SK-N-SH (cell line): ENCODE measurements at regions not wholly inside any gene's neighbourhood (a gene's known extent, or its start where the extent isn't known, plus 50 kb on each side); places are given as distances from the start of the nearest gene placed in this dataset.

ENCODE experiments used
- CTCF ChIA-PET: fragments of 300-600, 350-600 bp; formaldehyde crosslinking; extraction: SDS; loops from one replicate; lab custom pipeline; 2021; lab: Yijun Ruan, JAX
- POLR2A ChIA-PET: fragments of 350-600 bp; sonication (Branson Sonifier 250); formaldehyde crosslinking; extraction: SDS; loops from one replicate; lab custom pipeline; 2020; ENCODE audit warnings: antibody characterized with exemption, inconsistent platforms; lab: Yijun Ruan, JAX
- DNase-seq: peaks from one replicate; pipeline ENCODE4 v3.0.0; 2012
- H2AFZ ChIP-seq: fragments of 200-600 bp; sonication (generic); 2 replicates; pipeline ENCODE4 v1.8.1; 2016; ENCODE audit warnings: antibody characterized with exemption, mild to moderate bottlenecking, low read depth
- H3F3A ChIP-seq: fragments of 200-600 bp; sonication (generic); replicated peaks from 2 replicates; pipeline ENCODE3; 2016; ENCODE audit warnings: antibody characterized with exemption, mild to moderate bottlenecking; ENCODE audit not compliant: insufficient read depth
- H3K27ac ChIP-seq, 2 experiments: fragments of 200-500 bp in 1 of 2; fragments of 200-600 bp in 1 of 2; sonication (Bioruptor generic) in 1 of 2; sonication (generic), shearing (Covaris generic) in 1 of 2; 2 replicates each; pipeline versions ENCODE4 v1.5.1 to v1.6.1; 2014 to 2016; ENCODE audit warnings: low read depth in 2 of 2, inconsistent platforms in 1 of 2, low read length in 1 of 2, mild to moderate bottlenecking in 1 of 2, mixed read lengths in 1 of 2
- H3K27me3 ChIP-seq: fragments of 200-600 bp; sonication (generic), shearing (Covaris generic); 2 replicates; pipeline ENCODE4 v1.6.1; 2016; ENCODE audit warnings: mixed run types; ENCODE audit not compliant: insufficient read depth
- H3K36me3 ChIP-seq, 2 experiments: fragments of 200-500 bp in 1 of 2; fragments of 200-600 bp in 1 of 2; sonication (Bioruptor generic) in 1 of 2; sonication (generic) in 1 of 2; replicated peaks in 1 of 2; 2 replicates each; pipeline versions ENCODE3 to v1.5.1; 2014 to 2016; ENCODE audit warnings: low read length in 1 of 2, mild to moderate bottlenecking in 1 of 2; ENCODE audit not compliant: insufficient read depth in 2 of 2, control insufficient read depth in 1 of 2
- H3K4me1 ChIP-seq, 2 experiments: fragments of 200-500 bp in 1 of 2; fragments of 200-600 bp in 1 of 2; sonication (Bioruptor generic) in 1 of 2; sonication (generic), shearing (Covaris generic) in 1 of 2; 2 replicates each; pipeline versions ENCODE4 v1.5.1 to v1.6.1; 2014 to 2016; ENCODE audit warnings: low read depth in 1 of 2, low read length in 1 of 2, mixed run types in 1 of 2; ENCODE audit not compliant: insufficient read depth in 2 of 2, control insufficient read depth in 1 of 2
- H3K4me2 ChIP-seq: fragments of 200-600 bp; sonication (generic), shearing (Covaris generic); 2 replicates; pipeline ENCODE4 v1.6.1; 2017; ENCODE audit warnings: mixed run types
- H3K4me3 ChIP-seq, 2 experiments: fragments of 200-500 bp in 1 of 2; fragments of 200-600 bp in 1 of 2; sonication (Bioruptor generic) in 1 of 2; sonication (generic), shearing (Covaris generic) in 1 of 2; 2 replicates each; pipeline versions ENCODE4 v1.5.1 to v1.8.1; 2014 to 2016; ENCODE audit warnings: low read depth in 2 of 2, inconsistent platforms in 1 of 2, low read length in 1 of 2, mild to moderate bottlenecking in 1 of 2, mixed read lengths in 1 of 2, moderate library complexity in 1 of 2
- H3K79me2 ChIP-seq: fragments of 200-600 bp; sonication (generic); 2 replicates; pipeline ENCODE4 v1.8.1; 2017; ENCODE audit warnings: mild to moderate bottlenecking; ENCODE audit not compliant: insufficient read depth
- H3K9ac ChIP-seq: fragments of 200-600 bp; sonication (generic); 2 replicates; pipeline ENCODE4 v1.6.1; 2017; ENCODE audit warnings: mixed run types
- H3K9me2 ChIP-seq: fragments of 200-600 bp; sonication (generic); 2 replicates; pipeline ENCODE4 v1.6.1; 2017; ENCODE audit warnings: mixed run types
- H3K9me3 ChIP-seq: fragments of 200-600 bp; sonication (generic); 2 replicates; pipeline ENCODE4 v1.6.1; 2017; ENCODE audit warnings: mixed run types, mild to moderate bottlenecking, moderate library complexity
- H4K20me1 ChIP-seq: fragments of 200-600 bp; sonication (generic); 2 replicates; pipeline ENCODE4 v1.6.1; 2017; ENCODE audit warnings: mild to moderate bottlenecking, mixed run types; ENCODE audit not compliant: insufficient read depth
- EZH2phosphoT487 ChIP-seq: fragments of 200-600 bp; sonication (generic); IDR thresholded peaks from 2 replicates; pipeline ENCODE4 v1.6.1; 2017; ENCODE audit warnings: low read depth, mixed run types, mild to moderate bottlenecking, antibody characterized with exemption, moderate library complexity, borderline replicate concordance

- Histone ChIP-seq H3K9me2 (no peaks in the 10 kb centered on the region), H3K9ac (no peak overlapping the region), H3K9me3 (no peaks in the 10 kb centered on the region), H3K79me2 (no peaks in the 10 kb centered on the region), H3K4me1 (no peaks in the 10 kb centered on the region), H3K27me3 (0 out of 2 replicates have a peak, but pooled peaks cover 8% of the 10 kb centered on the region), H4K20me1 (no peaks in the 10 kb centered on the region)
- CTCF ChIA-PET = no interaction called here
- no peak for DNase-seq
- TF ChIP-seq EZH2phosphoT487 = no peak
- TF ChIP-seq, all 33 proteins: peak for 0
- POLR2A ChIA-PET = no interaction called here
- Histone ChIP-seq H2AFZ (no peak overlapping the region), H3K27ac (no peak overlapping the region), H3F3A (no peaks in the 10 kb centered on the region), H3K4me2 (no peak overlapping the region), H3K36me3 (no peaks in the 10 kb centered on the region), H3K4me3 (no peak overlapping the region)
Observed at GRCh38 chr12:72219937-72220336, 52.2 kb upstream of the TRHDE start.
